ENCODE measurements at regions not wholly inside any gene's neighbourhood (a gene's known extent, or its start where the extent isn't known, plus 50 kb on each side); places are given as distances from the start of the nearest gene placed in this dataset.

DNA sequence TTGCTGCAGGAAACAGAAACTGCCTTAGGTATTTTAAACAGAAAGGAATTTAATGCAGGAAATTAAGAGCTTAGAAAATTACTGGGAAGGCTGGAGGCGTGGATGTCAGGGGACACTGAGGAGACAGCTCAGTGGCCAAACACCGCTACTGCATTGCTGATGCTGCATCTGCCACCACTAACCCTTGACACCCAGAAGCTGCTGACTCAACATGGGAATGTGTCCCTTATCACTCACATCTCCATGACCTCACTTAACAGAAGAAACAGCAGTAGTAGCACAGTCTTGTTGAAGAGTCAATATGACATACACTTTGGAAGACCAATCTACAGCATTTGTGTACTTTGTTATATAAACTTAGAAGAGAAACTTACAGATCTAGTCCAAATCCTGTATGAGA, 906.1 kb downstream of the SLC4A3 start:
- Histone ChIP-seq H3K4me3 (replicated peaks in 1 of 3) (no peak overlapping the region), H3K36me3 (no peaks in the 10 kb centered on the region), H3K27me3 (no peaks in the 10 kb centered on the region), H3K27ac (no peak overlapping the region), H3K9me3 (no peaks in the 10 kb centered on the region), H3K4me1 (no peaks in the 10 kb centered on the region)
- 61 to 75% methylated on average over 2 of the region's 2 CpGs for WGBS, 2 donors
- TF ChIP-seq, protein P1, sequence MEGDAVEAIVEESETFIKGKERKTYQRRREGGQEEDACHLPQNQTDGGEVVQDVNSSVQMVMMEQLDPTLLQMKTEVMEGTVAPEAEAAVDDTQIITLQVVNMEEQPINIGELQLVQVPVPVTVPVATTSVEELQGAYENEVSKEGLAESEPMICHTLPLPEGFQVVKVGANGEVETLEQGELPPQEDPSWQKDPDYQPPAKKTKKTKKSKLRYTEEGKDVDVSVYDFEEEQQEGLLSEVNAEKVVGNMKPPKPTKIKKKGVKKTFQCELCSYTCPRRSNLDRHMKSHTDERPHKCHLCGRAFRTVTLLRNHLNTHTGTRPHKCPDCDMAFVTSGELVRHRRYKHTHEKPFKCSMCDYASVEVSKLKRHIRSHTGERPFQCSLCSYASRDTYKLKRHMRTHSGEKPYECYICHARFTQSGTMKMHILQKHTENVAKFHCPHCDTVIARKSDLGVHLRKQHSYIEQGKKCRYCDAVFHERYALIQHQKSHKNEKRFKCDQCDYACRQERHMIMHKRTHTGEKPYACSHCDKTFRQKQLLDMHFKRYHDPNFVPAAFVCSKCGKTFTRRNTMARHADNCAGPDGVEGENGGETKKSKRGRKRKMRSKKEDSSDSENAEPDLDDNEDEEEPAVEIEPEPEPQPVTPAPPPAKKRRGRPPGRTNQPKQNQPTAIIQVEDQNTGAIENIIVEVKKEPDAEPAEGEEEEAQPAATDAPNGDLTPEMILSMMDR (IDR thresholded peaks at IDR 0.05) = no peak
- TF ChIP-seq POLR2A (IDR thresholded peaks at IDR 0.05) = no peak
- intact Hi-C loops (cut with DNase I) = no loop called here
- no peak for DNase-seq

DNA sequence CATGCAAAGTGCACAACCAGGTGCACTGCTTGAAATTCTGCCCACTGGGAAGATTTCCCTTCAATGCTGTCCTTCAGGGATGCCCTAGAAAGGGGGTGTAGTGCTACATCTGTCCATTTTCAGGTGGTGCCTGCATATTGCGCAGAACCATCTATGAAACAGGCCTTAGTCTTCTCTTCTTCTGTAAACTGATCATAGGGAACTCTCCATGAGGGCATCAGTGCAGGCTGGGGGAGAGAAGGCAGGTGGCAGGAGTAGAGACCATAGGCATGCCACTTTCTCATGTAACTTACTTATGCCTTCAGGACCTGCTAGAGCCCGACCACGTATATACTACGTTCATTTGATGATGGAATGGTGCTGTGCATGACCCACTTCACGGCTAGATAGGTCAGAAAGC, 912.1 kb downstream of the SLC4A3 start:
- intact Hi-C loops (cut with DNase I) = no loop called here
- Histone ChIP-seq H3K9me3 (no peaks in the 10 kb centered on the region), H3K36me3 (no peaks in the 10 kb centered on the region), H3K4me1 (no peaks in the 10 kb centered on the region), H3K4me3 (replicated peaks in 1 of 3) (no peak overlapping the region), H3K27me3 (no peaks in the 10 kb centered on the region), H3K27ac (no peak overlapping the region)
- DNase-seq = no peak
- WGBS, 2 donors = 82 to 88% methylated on average over 5 of the region's 5 CpGs
- TF ChIP-seq, protein P1 (IDR thresholded peaks at IDR 0.05) = no peak
- no peak for TF ChIP-seq POLR2A (IDR thresholded peaks at IDR 0.05)

DNA sequence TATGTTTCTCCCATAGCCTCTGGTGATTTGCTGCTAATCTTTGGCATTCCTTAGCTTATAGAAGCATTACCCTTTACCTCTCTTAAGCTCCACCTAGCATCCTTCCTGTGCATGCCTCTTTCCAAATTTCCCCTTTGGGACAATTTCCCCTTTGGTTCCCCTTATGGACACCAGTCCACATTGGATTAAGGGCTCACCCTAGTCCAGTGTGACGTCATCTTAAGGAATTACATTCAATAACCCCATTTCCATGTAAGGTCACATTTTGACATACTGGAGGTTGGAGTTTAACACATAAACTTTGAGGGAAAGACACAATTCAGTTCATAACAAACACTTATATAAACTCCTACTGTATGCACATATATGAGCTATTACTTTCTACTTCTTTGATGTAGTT, 916.6 kb downstream of the SLC4A3 start:
- Histone ChIP-seq H3K27ac (no peak overlapping the region), H3K36me3 (no peaks in the 10 kb centered on the region), H3K27me3 (no peaks in the 10 kb centered on the region), H3K4me3 (replicated peaks in 1 of 3) (no peak overlapping the region), H3K9me3 (no peaks in the 10 kb centered on the region), H3K4me1 (no peaks in the 10 kb centered on the region)
- intact Hi-C loops (cut with DNase I) = no loop called here
- no peak for DNase-seq
- TF ChIP-seq POLR2A (IDR thresholded peaks at IDR 0.05) = no peak
- TF ChIP-seq, protein P1 (IDR thresholded peaks at IDR 0.05) = no peak
- WGBS, 2 donors = 83 to 91% methylated on average over 1 of the region's 1 CpG

DNA sequence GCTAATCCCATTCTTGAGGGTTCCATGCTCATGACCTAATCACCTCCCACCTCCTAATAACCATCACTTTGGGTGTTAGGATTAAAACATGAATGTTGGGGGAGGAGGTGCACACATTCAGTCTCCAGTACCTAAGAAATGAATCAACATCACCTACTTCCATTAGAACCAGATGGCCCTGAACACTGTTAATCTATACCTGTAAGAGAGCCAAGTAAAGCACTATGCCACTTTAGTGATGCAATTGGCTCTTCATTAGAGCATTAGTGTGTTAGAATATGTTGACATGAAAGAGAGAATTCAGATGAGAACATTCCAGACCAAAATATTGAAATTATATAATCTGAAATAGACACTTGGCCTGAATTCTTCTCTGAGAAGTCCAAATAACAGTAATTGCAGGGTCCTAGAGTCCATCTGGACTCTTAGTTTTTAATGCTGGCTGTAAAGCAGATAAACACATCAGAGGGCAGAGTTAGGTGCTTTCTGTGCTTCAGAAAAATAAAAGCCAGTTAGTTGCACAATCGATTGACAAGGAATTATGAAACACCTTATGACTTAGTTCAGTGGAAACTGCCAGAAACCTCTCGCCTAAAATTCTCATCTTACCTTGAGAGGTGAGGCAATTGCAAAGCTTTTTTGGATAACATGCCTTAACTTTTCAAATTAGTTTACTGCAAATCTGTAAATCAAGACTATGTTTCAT, 923.7 kb downstream of the SLC4A3 start:
- Histone ChIP-seq H3K9me3 (no peaks in the 10 kb centered on the region), H3K36me3 (no peaks in the 10 kb centered on the region), H3K4me1 (no peaks in the 10 kb centered on the region), H3K27ac (no peak overlapping the region), H3K27me3 (no peaks in the 10 kb centered on the region), H3K4me3 (replicated peaks in 1 of 3) (no peak overlapping the region)
- WGBS, 2 donors = 90 to 92% methylated on average over 2 of the region's 2 CpGs
- intact Hi-C loops (cut with DNase I) = no loop called here
- no peak for TF ChIP-seq POLR2A (IDR thresholded peaks at IDR 0.05)
- TF ChIP-seq, protein P1 (IDR thresholded peaks at IDR 0.05) = no peak
- no peak for DNase-seq

DNA sequence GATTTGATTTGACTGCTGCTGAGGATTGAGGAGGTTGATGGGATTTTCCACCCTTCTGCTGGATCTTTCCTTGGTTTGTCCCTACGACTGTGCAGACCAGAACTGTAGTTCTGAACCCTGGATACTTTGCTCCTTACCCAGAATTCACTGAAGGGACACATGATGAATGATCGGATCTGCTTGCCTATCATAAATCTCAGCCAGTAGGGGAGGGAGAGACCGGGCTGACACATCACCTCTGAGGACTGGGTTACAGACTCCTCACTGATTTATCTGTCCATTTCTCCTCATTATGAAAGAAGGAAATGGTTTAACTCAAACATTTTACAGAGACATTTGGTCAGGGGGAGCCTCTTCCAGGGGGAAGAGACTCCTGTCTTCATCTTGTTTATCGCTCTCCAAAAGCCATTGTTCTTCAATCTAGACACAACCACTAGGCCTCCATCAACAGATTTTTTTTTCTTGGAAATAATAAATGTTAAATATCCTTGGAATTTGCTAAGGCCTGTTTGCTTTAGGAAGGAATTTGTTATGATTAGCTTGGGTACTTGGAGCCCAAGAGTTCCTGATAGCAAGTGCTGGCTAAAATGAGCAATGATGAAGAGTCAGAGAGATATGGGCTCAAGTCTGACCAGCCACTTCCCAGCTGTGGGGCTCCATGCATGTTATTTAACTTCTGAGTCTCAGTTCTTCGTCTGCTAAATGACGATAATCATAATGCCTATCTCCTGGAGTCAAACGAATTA, 925.5 kb downstream of the SLC4A3 start:
- 74 to 83% methylated on average over 7 of the region's 7 CpGs for WGBS, 2 donors
- Histone ChIP-seq H3K36me3 (no peaks in the 10 kb centered on the region), H3K27ac (no peak overlapping the region), H3K4me3 (replicated peaks in 1 of 3) (no peak overlapping the region), H3K9me3 (no peaks in the 10 kb centered on the region), H3K4me1 (no peaks in the 10 kb centered on the region), H3K27me3 (no peaks in the 10 kb centered on the region)
- no peak for DNase-seq
- TF ChIP-seq, protein P1 (IDR thresholded peaks at IDR 0.05) = no peak
- TF ChIP-seq POLR2A (IDR thresholded peaks at IDR 0.05) = no peak
- intact Hi-C loops (cut with DNase I) = no loop called here

Data from thyroid gland (tissue), 4 donors.